Activated CD4-positive, CD25-positive, alpha-beta regulatory T cell treated with anti-CD3 and anti-CD28 coated beads, Interleukin-2, amount 50 U/mL, for 24 hours (primary cell): ENCODE measurements at regions not wholly inside any gene's neighbourhood (a gene's known extent, or its start where the extent isn't known, plus 50 kb on each side); places are given as distances from the start of the nearest gene placed in this dataset.

Experiments
- ATAC-seq, 2 donors: fragments of 150-1000 bp; cut with Tn5 transposase; one replicate each; pipeline ENCODE4 v1.10.0; 2021; ENCODE audit warnings: mild to moderate bottlenecking in 1 of 2, moderate library complexity in 1 of 2

DNA sequence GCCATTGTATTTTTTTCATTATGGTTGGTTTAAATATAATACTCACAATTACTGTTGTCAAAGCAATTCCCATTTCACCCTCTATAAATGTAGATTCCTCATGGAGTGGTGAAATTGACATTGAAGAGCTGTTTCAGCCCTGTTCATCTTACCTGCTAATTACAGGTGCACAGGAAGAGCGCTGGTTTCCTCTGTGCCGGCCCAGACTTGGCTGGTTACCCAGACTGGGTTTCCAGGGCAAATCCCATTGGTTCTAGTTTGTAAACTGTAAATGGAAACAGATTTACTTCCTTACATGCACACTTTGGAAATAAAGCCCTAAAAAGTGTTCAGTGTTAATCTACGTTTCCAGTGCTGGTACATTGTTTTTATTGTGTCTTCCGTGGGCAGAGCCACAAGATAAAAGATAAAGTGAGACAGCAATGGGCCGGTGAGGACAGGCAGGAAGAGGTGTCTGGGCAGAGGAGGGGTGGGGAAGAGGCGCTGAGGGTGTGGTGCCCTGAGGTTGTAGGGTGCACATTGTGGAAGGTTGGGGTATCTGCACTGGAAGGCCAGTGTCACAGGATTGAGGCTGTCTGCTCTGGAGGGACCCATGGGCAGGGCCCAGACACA, 71.6 kb upstream of the ZPBP start:
- ATAC-seq = peak; percentile 18 to 44

DNA sequence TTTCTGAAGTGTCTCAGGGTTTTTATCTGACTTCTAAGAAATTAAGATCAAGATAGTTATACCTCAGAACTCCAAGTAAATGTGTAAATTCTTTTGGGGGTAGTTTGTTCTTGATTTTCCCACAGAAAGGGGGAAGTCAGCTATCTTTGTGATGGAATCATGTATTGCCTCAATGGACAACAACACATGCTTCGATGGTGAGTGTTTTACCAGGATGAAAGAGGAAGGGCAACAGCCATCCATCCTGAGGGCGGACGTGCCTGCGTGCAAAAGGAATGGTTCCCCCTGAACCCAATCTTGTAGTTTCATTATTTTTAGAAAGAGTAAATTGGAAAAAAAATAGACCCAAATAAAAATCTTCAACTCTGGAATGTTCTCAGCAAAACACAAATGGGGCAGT, 67.2 kb upstream of the ZPBP start:
- ATAC-seq = no peak

DNA sequence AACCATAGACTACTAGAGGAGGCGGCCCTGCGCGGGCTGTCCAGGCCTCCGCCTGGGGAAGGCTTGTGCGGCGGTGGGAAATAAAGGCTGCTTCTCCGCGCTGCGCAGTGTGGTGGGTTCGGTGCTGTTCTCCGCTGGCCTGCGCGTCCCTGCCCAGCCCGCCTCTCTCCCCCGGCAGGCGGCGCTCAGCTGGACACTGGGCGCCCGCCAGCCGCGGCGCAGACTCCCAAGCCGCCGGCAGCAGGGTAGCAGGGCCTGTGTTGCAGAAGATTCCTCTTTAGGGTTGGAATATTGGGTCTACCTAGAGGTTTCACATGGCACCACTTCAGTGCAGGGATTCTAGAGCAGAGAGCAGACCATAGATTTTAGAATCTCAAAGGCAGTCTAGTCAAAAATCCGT, 66.1 kb upstream of the ZPBP start:
- ATAC-seq = no peak

- ATAC-seq = no peak
These were observed 63.7 kb upstream of the ZPBP start for GRCh38 chr7:50156706-50157105.

DNA sequence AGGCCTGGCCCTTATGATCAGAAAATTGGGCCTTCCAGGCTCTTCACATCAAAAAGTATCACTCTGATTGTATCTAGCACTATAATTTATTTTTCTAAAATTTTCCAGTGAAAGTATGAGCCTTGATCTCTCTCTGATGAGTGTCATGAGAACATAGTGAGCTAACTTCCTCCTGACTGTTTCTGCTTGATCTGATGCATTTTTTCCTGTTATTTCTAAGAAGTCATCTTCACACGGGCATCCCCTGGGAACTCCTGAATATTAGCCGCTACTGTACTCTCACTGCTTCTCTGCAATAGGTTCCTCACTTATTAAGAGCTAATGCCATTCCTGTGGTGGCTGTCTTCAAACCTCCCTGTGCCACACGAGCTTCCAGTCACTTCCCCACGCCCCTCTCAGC, 63.1 kb upstream of the ZPBP start:
- peak; percentile 69 to 80 for ATAC-seq

DNA sequence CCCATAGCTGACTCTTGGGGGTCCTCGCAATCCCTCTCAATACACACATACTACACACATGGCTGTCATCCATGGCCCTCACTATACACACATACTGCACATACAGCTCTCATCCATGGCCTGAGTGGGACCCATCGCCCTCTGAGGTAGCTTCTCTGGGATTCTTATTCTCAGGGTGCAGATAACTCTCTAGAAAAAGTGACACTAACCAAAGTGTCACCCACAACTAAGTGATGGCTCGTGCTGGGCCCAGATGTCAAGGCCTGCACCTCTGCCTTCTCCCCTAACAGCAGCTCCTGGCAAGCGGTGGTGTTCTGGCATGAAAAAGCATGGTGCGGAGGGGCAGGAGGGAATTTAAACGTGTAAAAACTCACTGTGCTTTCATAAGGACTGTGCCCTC, 62.7 kb upstream of the ZPBP start:
- ATAC-seq = peak; percentile 11 to 30

DNA sequence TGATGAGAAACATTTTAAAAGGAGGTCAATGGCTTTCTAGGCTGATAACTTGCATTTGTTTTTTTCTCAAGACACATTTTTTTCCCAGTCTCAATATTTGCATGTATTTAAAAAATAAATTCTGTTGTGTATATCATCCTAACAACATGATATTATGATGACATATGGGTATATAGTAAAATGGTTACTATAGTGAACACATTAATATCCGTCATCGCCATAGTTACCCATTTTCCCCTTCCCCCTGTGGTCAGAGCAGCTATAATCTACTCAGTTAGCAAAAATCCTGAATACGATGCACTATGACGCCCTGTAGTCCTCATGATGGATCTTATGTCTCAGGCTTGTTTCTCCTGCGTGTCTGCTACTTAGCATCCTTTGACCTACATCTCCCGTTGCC, 60.9 kb upstream of the ZPBP start:
- no peak for ATAC-seq

DNA sequence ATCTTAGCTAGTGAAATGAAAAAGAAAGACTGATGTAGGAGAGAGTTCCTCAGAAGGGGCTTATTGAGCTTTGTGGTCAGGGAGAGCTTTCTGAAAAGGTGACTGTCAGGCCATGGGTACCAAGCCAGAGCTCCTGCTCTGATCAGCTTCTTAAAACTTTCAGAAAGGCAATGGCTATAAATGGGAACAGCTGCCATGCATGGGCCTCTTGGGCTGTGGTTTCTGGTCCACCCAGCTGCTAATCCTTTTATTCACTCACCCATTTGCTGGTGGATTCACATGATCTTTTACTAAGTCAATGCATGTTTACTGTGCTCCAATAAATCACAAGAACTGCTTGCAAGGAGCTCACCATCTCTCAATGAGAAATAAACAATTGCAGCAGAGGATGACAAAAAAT, 60.1 kb upstream of the ZPBP start:
- ATAC-seq = no peak

- ATAC-seq = no peak
These were observed 59.4 kb upstream of the ZPBP start for GRCh38 chr7:50152486-50152885.

DNA sequence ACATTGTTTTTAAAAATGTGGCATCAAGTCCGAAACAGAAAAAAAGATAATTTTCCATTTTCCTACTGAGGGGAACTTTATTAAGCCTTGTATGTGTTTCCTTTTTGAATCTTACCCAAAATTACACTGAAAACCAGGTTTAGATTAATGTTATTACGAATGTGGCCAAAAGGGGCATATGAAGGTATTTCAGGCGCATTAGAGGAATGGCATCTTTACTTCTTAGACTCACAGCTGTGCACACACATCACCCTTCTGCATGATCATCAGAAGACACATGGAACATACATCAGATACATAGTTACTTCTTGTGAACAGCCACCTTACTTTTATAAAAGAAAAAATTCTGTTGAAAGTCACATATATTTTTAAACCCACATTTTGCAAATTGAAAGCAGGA, 58.6 kb upstream of the ZPBP start:
- no peak for ATAC-seq

DNA sequence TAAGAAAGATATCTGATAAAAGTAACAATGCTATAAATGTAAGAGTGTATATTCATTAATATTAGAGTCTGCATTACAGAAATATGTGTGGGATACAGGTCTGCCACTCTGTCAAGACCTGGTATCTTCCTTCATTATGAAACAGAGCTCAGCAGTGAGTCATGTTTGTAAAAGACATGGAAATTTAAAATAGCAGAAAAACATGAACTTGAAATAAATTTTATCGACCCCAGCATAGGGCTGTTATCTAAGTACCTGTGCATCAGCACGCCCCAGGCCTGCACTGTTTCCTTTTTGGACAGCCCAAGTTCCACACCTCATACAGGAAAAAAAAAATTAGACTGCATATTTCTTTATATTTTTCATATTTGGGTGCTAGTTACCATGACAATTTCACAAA, 58.0 kb upstream of the ZPBP start:
- no peak for ATAC-seq

DNA sequence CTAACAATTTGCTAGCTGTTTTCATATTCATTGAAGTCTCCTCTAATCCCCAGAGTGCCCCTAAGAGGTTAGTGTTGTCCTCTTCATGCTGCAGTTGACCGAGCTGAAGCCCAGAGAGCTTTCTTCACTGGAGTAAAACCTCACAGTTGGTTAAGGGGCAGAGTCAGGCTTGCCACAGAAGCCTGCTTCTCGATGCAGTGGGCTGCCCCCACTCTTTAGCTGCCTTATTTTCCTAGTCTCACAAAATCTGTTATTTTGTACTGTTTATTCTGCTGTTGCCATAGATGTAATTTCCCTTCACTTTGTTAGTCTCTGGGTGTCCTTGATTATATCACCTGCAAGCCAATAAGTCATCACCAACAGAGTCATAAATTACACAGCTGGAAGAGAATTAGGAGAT, 56.3 kb upstream of the ZPBP start:
- ATAC-seq = peak in 1 of 2 donors; percentile 8

- peak; percentile 85 to 87 for ATAC-seq
These were observed 55.1 kb upstream of the ZPBP start for GRCh38 chr7:50147951-50148808.

DNA sequence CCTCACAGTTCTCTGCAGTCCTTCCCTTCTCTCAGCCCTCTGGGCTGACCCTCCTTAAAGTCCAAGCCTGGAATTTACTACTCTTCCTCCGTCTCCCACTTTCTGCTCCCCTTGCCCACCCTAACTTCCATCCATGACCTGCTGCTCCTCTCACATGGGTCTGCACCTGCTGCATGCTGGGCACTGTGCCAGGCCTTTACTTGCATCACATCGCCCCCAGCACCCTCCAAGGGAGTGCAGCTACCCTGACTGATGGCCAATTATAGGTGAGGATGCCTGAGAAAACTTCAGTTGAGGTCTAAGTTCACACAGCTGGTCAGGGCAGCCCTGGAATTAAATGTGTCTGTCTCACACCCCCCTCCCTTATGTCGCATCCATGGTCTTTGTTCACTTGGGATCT, 53.6 kb upstream of the ZPBP start:
- ATAC-seq = no peak

DNA sequence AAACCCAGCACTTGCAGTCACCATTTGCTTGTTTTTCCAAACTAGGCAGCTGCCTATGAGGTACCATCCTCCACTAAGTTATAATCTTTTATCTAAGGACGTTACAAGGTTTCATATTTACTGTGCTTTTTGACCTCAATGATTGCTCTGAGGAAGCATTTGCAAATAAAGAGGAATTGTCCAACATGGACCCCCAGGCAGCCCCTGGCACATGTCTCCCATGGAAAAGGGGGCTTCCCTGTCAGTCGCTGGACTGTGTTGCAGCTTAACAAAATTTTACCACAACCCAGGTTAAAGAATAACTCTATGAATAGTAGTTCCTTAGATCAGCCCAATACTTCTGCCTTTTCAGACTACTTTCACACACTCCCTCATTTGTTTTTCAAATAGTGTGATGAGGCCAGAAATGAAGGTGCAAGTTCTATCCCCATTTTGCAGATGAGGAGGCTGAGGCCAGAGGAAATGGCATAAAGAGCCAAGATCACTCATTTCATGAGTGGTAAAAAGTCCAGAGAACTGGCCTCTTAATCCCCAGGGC, 52.8 kb upstream of the ZPBP start:
- ATAC-seq = no peak

DNA sequence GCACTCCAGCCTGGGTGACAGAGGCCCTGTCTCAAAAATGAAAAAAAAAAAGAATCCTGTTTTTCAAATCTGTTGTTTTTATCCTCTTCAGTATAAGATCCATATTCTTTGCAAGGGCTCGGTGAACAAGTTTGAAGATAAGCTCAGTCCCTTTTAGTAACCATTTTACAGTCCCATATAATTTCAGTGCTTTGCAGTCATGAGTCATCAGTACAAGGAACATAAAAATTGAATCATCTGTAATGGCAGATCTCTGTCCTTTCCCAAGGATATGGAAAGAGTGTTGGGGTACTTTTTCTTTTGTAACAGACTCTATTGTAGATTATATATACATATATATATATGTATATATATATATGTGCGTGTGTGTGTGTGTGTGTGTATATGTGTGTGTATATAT, 52.2 kb upstream of the ZPBP start:
- ATAC-seq = no peak
